OCI-M1 (cell line): ENCODE measurements at regions not wholly inside any gene's neighbourhood (a gene's known extent, or its start where the extent isn't known, plus 50 kb on each side); places are given as distances from the start of the nearest gene placed in this dataset.

ENCODE experiments used
- DNase-seq: peaks from one replicate; lab custom pipeline; 2025; lab: John Stamatoyannopoulos, UW

GRCh38 chr13:80131204-80131603 lies 209.7 kb downstream of the SPRY2 start:
- peak; percentile 89 for DNase-seq

GRCh38 chr13:80126389-80127068 lies 214.4 kb downstream of the SPRY2 start:
- DNase-seq = no peak

GRCh38 chr13:80123945-80124344 lies 217.0 kb downstream of the SPRY2 start:
- no peak for DNase-seq

- no peak for DNase-seq
Observed at GRCh38 chr13:80121038-80121437, 219.9 kb downstream of the SPRY2 start.

GRCh38 chr13:80118506-80118905 lies 222.4 kb downstream of the SPRY2 start:
- DNase-seq = no peak

GRCh38 chr13:80118099-80118498 lies 222.8 kb downstream of the SPRY2 start:
- DNase-seq = no peak

- DNase-seq = no peak
Observed at GRCh38 chr13:80117515-80117914, 223.4 kb downstream of the SPRY2 start.

GRCh38 chr13:80116107-80116506 lies 224.8 kb downstream of the SPRY2 start:
- DNase-seq = peak; percentile 8

GRCh38 chr13:80115616-80116015 lies 225.3 kb downstream of the SPRY2 start:
- DNase-seq = no peak

- DNase-seq = no peak
Observed at GRCh38 chr13:80113714-80114454, 227.0 kb downstream of the SPRY2 start.

GRCh38 chr13:80109303-80109702 lies 231.6 kb downstream of the SPRY2 start:
- DNase-seq = no peak

GRCh38 chr13:80105350-80105749 lies 235.6 kb downstream of the SPRY2 start:
- no peak for DNase-seq

GRCh38 chr13:80101040-80101439 lies 239.9 kb downstream of the SPRY2 start:
- DNase-seq = no peak

- DNase-seq = no peak
Observed at GRCh38 chr13:80100636-80101035, 240.3 kb downstream of the SPRY2 start.

- no peak for DNase-seq
Observed at GRCh38 chr13:80097561-80097960, 243.4 kb downstream of the SPRY2 start.

- no peak for DNase-seq
Observed at GRCh38 chr13:80096383-80096782, 244.5 kb downstream of the SPRY2 start.

- DNase-seq = no peak
Observed at GRCh38 chr13:80094526-80094925, 246.4 kb downstream of the SPRY2 start.

- DNase-seq = no peak
Observed at GRCh38 chr13:80093888-80094287, 247.0 kb downstream of the SPRY2 start.

- no peak for DNase-seq
Observed at GRCh38 chr13:80086304-80086721, 254.6 kb downstream of the SPRY2 start.

- no peak for DNase-seq
Observed at GRCh38 chr13:80083853-80084676, 256.9 kb downstream of the SPRY2 start.

- DNase-seq = no peak
Observed at GRCh38 chr13:80083081-80083852, 257.7 kb downstream of the SPRY2 start.
